OCI-LY1 (cell line): ENCODE measurements at regions not wholly inside any gene's neighbourhood (a gene's known extent, or its start where the extent isn't known, plus 50 kb on each side); places are given as distances from the start of the nearest gene placed in this dataset.

ENCODE experiments used
- H2AFZ ChIP-seq: fragments of 200-600 bp; sonication (generic), shearing (Covaris generic); 2 replicates; pipeline ENCODE4 v1.6.0; 2014; ENCODE audit warnings: antibody characterized with exemption, mild to moderate bottlenecking, low read length
- H3F3A ChIP-seq: fragments of 200-600 bp; sonication (generic), shearing (Covaris generic); 2 replicates; pipeline ENCODE4 v1.6.0; 2014; ENCODE audit warnings: mild to moderate bottlenecking, antibody characterized with exemption, low read length, moderate library complexity; ENCODE audit not compliant: insufficient read depth
- H3K27ac ChIP-seq: fragments of 200-600 bp; sonication (generic); 2 replicates; pipeline ENCODE4 v1.5.1; 2014; ENCODE audit warnings: low read length, mixed run types, mild to moderate bottlenecking, low read depth; ENCODE audit not compliant: poor library complexity, severe bottlenecking
- H3K27me3 ChIP-seq: fragments of 200-600 bp; sonication (generic); 2 replicates; pipeline ENCODE4 v1.6.0; 2014; ENCODE audit warnings: antibody characterized with exemption, mild to moderate bottlenecking, low read length, moderate library complexity; ENCODE audit not compliant: insufficient read depth
- H3K36me3 ChIP-seq: fragments of 200-600 bp; sonication (generic); 2 replicates; pipeline ENCODE4 v1.6.1; 2014; ENCODE audit warnings: mild to moderate bottlenecking, antibody characterized with exemption, low read length, moderate library complexity, mixed read lengths; ENCODE audit not compliant: insufficient read depth
- H3K4me1 ChIP-seq: fragments of 200-600 bp; sonication (generic); 2 replicates; pipeline ENCODE4 v1.5.1; 2014; ENCODE audit warnings: mild to moderate bottlenecking, low read length, moderate library complexity; ENCODE audit not compliant: insufficient read depth, severe bottlenecking
- H3K4me2 ChIP-seq: fragments of 200-600 bp; sonication (generic), shearing (Covaris generic); 2 replicates; pipeline ENCODE4 v1.6.1; 2014; ENCODE audit warnings: low read length
- H3K4me3 ChIP-seq: fragments of 200-600 bp; sonication (generic); 2 replicates; pipeline ENCODE4 v1.5.1; 2014; ENCODE audit warnings: low read length, low read depth, mild to moderate bottlenecking, mixed read lengths; ENCODE audit not compliant: poor library complexity, severe bottlenecking
- H3K79me2 ChIP-seq: fragments of 200-600 bp; shearing (Covaris generic); 2 replicates; pipeline ENCODE4 v1.6.1; 2016; ENCODE audit warnings: mixed run types, low read length, mixed read lengths; ENCODE audit not compliant: insufficient read depth
- H3K9ac ChIP-seq: fragments of 200-600 bp; sonication (generic), shearing (Covaris generic); 2 replicates; pipeline ENCODE4 v1.6.1; 2014; ENCODE audit warnings: mild to moderate bottlenecking, low read length, mixed read lengths
- H3K9me2 ChIP-seq: fragments of 200-600 bp; sonication (generic), shearing (Covaris generic); 2 replicates; pipeline ENCODE4 v1.6.1; 2014; ENCODE audit warnings: low read depth, mild to moderate bottlenecking, low read length, mixed read lengths
- H3K9me3 ChIP-seq: fragments of 200-600 bp; shearing (Covaris generic); 2 replicates; pipeline ENCODE4 v1.6.1; 2014; ENCODE audit warnings: low read length, mixed read lengths
- H4K20me1 ChIP-seq: fragments of 200-600 bp; sonication (generic), shearing (Covaris generic); 2 replicates; pipeline ENCODE4 v1.6.0; 2016; ENCODE audit warnings: mild to moderate bottlenecking, low read length; ENCODE audit not compliant: insufficient read depth
- CTCF ChIP-seq: fragments of 200-600 bp; sonication (generic), shearing (Covaris generic); IDR thresholded peaks from 2 replicates; pipeline ENCODE4 v1.5.1; 2017; ENCODE audit warnings: mild to moderate bottlenecking, antibody characterized with exemption, low read length, moderate library complexity, mixed read lengths
- EZH2 ChIP-seq: fragments of 200-600 bp; sonication (generic), shearing (Covaris generic); IDR thresholded peaks from 2 replicates; pipeline ENCODE4 v1.8.0; 2017; ENCODE audit warnings: borderline replicate concordance, mixed run types, mild to moderate bottlenecking, antibody characterized with exemption, low read length, moderate library complexity, mixed read lengths

GRCh38 chr4:130901321-130901720, 1805.4 kb downstream of the C4orf33 start:
- H2AFZ ChIP-seq: no peak overlapping the region
- no peak overlapping the region for H3K27ac ChIP-seq
- H3K36me3 ChIP-seq: no peaks in the 10 kb centered on the region
- H3K4me1 ChIP-seq: no peaks in the 10 kb centered on the region
- H3K27me3 ChIP-seq: no peaks in the 10 kb centered on the region
- no peaks in the 10 kb centered on the region for H4K20me1 ChIP-seq
- no peaks in the 10 kb centered on the region for H3K79me2 ChIP-seq
- no peak overlapping the region for H3K4me2 ChIP-seq
- H3K9ac ChIP-seq: no peak overlapping the region
- no peak overlapping the region for H3K4me3 ChIP-seq
- TF ChIP-seq EZH2 (no peak), CTCF (no peak)
- H3F3A ChIP-seq: no peaks in the 10 kb centered on the region
- no peaks in the 10 kb centered on the region for H3K9me3 ChIP-seq
- no peaks in the 10 kb centered on the region for H3K9me2 ChIP-seq

- Histone ChIP-seq H3K9ac (no peak overlapping the region), H3K4me2 (no peak overlapping the region), H3K9me2 (no peaks in the 10 kb centered on the region), H3F3A (0 out of 2 replicates have a peak, but pooled peaks cover 3% of the 10 kb centered on the region), H3K4me1 (no peaks in the 10 kb centered on the region), H3K27me3 (no peaks in the 10 kb centered on the region), H3K27ac (no peak overlapping the region), H4K20me1 (no peaks in the 10 kb centered on the region), H3K4me3 (no peak overlapping the region), H2AFZ (no peak overlapping the region), H3K36me3 (no peaks in the 10 kb centered on the region), H3K79me2 (no peaks in the 10 kb centered on the region), H3K9me3 (peaks cover 19% of the 10 kb centered on the region)
- TF ChIP-seq CTCF (no peak), EZH2 (no peak)
Measured at GRCh38 chr4:130922955-130923354, 1827.0 kb downstream of the C4orf33 start.

- Histone ChIP-seq H3K9me2 (no peaks in the 10 kb centered on the region), H3K27ac (no peak overlapping the region), H2AFZ (0 out of 2 replicates have a peak overlapping the region, but pooled peaks have one; percentile 37), H3K4me2 (no peak overlapping the region), H3K9ac (no peak overlapping the region), H4K20me1 (no peaks in the 10 kb centered on the region), H3K4me3 (no peak overlapping the region), H3K36me3 (no peaks in the 10 kb centered on the region), H3F3A (no peaks in the 10 kb centered on the region), H3K27me3 (no peaks in the 10 kb centered on the region), H3K9me3 (peaks cover 6% of the 10 kb centered on the region; the same call in 1 of the 2 replicates), H3K4me1 (no peaks in the 10 kb centered on the region), H3K79me2 (no peaks in the 10 kb centered on the region)
- TF ChIP-seq EZH2 (no peak), CTCF (no peak)
Measured at GRCh38 chr4:130955520-130955919, 1859.6 kb downstream of the C4orf33 start.
